Activated naive CD8-positive, alpha-beta T cell (primary cell): ENCODE measurements at regions not wholly inside any gene's neighbourhood (a gene's known extent, or its start where the extent isn't known, plus 50 kb on each side); places are given as distances from the start of the nearest gene placed in this dataset.

Experiments
- H3K27ac Mint-ChIP-seq: one replicate; pipeline ENCODE4 v1.8.0; 2021; ENCODE audit warnings: mixed read lengths
- H3K27me3 Mint-ChIP-seq: one replicate; pipeline ENCODE4 v1.8.0; 2021; ENCODE audit warnings: mixed read lengths
- H3K36me3 Mint-ChIP-seq: one replicate; pipeline ENCODE4 v1.8.0; 2021; ENCODE audit warnings: mixed read lengths
- H3K4me1 Mint-ChIP-seq: one replicate; pipeline ENCODE4 v1.8.0; 2021; ENCODE audit warnings: low read depth, mixed read lengths
- H3K4me3 Mint-ChIP-seq: one replicate; pipeline ENCODE4 v1.8.0; 2021; ENCODE audit warnings: mild to moderate bottlenecking, mixed read lengths
- H3K9me3 Mint-ChIP-seq: one replicate; pipeline ENCODE4 v1.8.0; 2021; ENCODE audit warnings: low read depth, mixed read lengths

GRCh38 chr2:240322991-240323390 lies 112.5 kb upstream of the GPC1 start:
- Mint-ChIP-seq H3K9me3 (no peaks in the 10 kb centered on the region), H3K27me3 (peaks cover 3% of the 10 kb centered on the region), H3K36me3 (no peaks in the 10 kb centered on the region), H3K4me1 (no peaks in the 10 kb centered on the region), H3K27ac (no peak overlapping the region), H3K4me3 (no peak overlapping the region)

- Mint-ChIP-seq H3K27ac (no peak overlapping the region), H3K9me3 (no peaks in the 10 kb centered on the region), H3K4me3 (no peak overlapping the region), H3K4me1 (no peaks in the 10 kb centered on the region), H3K36me3 (no peaks in the 10 kb centered on the region), H3K27me3 (no peaks in the 10 kb centered on the region)
These were observed 111.7 kb upstream of the GPC1 start for GRCh38 chr2:240323601-240324291.

- H3K27me3 Mint-ChIP-seq: no peaks in the 10 kb centered on the region
- no peaks in the 10 kb centered on the region for H3K36me3 Mint-ChIP-seq
- no peak overlapping the region for H3K27ac Mint-ChIP-seq
- no peak overlapping the region for H3K4me3 Mint-ChIP-seq
- no peaks in the 10 kb centered on the region for H3K4me1 Mint-ChIP-seq
- H3K9me3 Mint-ChIP-seq: no peaks in the 10 kb centered on the region
These were observed 111.0 kb upstream of the GPC1 start for GRCh38 chr2:240324312-240325015.

- no peaks in the 10 kb centered on the region for H3K27me3 Mint-ChIP-seq
- H3K9me3 Mint-ChIP-seq: no peaks in the 10 kb centered on the region
- no peak overlapping the region for H3K4me3 Mint-ChIP-seq
- H3K36me3 Mint-ChIP-seq: no peaks in the 10 kb centered on the region
- no peaks in the 10 kb centered on the region for H3K4me1 Mint-ChIP-seq
- H3K27ac Mint-ChIP-seq: no peak overlapping the region
These were observed 110.2 kb upstream of the GPC1 start for GRCh38 chr2:240325016-240326007.

GRCh38 chr2:240326246-240326645 lies 109.2 kb upstream of the GPC1 start:
- no peaks in the 10 kb centered on the region for H3K4me1 Mint-ChIP-seq
- peaks cover 1% of the 10 kb centered on the region for H3K9me3 Mint-ChIP-seq
- no peaks in the 10 kb centered on the region for H3K27me3 Mint-ChIP-seq
- H3K4me3 Mint-ChIP-seq: no peak overlapping the region
- H3K27ac Mint-ChIP-seq: no peak overlapping the region
- H3K36me3 Mint-ChIP-seq: no peaks in the 10 kb centered on the region

GRCh38 chr2:240326886-240327285 lies 108.6 kb upstream of the GPC1 start:
- Mint-ChIP-seq H3K4me1 (no peaks in the 10 kb centered on the region), H3K27ac (no peak overlapping the region), H3K9me3 (peaks cover 8% of the 10 kb centered on the region), H3K4me3 (no peak overlapping the region), H3K27me3 (no peaks in the 10 kb centered on the region), H3K36me3 (no peaks in the 10 kb centered on the region)

- peaks cover 1% of the 10 kb centered on the region for H3K27me3 Mint-ChIP-seq
- H3K36me3 Mint-ChIP-seq: no peaks in the 10 kb centered on the region
- peaks cover 14% of the 10 kb centered on the region for H3K9me3 Mint-ChIP-seq
- H3K4me1 Mint-ChIP-seq: no peaks in the 10 kb centered on the region
- H3K4me3 Mint-ChIP-seq: no peak overlapping the region
- no peak overlapping the region for H3K27ac Mint-ChIP-seq
These were observed 107.9 kb upstream of the GPC1 start for GRCh38 chr2:240327566-240327965.

GRCh38 chr2:240328526-240328925 lies 106.9 kb upstream of the GPC1 start:
- H3K4me3 Mint-ChIP-seq: no peak overlapping the region
- no peaks in the 10 kb centered on the region for H3K4me1 Mint-ChIP-seq
- peaks cover 15% of the 10 kb centered on the region for H3K9me3 Mint-ChIP-seq
- peaks cover 7% of the 10 kb centered on the region for H3K27me3 Mint-ChIP-seq
- H3K36me3 Mint-ChIP-seq: no peaks in the 10 kb centered on the region
- H3K27ac Mint-ChIP-seq: no peak overlapping the region

GRCh38 chr2:240329116-240329665 lies 106.3 kb upstream of the GPC1 start:
- no peaks in the 10 kb centered on the region for H3K36me3 Mint-ChIP-seq
- H3K27me3 Mint-ChIP-seq: peaks cover 9% of the 10 kb centered on the region
- H3K4me1 Mint-ChIP-seq: no peaks in the 10 kb centered on the region
- H3K4me3 Mint-ChIP-seq: no peak overlapping the region
- no peak overlapping the region for H3K27ac Mint-ChIP-seq
- H3K9me3 Mint-ChIP-seq: peaks cover 15% of the 10 kb centered on the region

GRCh38 chr2:240329778-240330177 lies 105.7 kb upstream of the GPC1 start:
- Mint-ChIP-seq H3K27ac (no peak overlapping the region), H3K27me3 (peaks cover 9% of the 10 kb centered on the region), H3K4me3 (no peak overlapping the region), H3K9me3 (peaks cover 15% of the 10 kb centered on the region), H3K36me3 (no peaks in the 10 kb centered on the region), H3K4me1 (no peaks in the 10 kb centered on the region)

GRCh38 chr2:240333985-240334384 lies 101.5 kb upstream of the GPC1 start:
- H3K4me1 Mint-ChIP-seq: no peaks in the 10 kb centered on the region
- no peak overlapping the region for H3K27ac Mint-ChIP-seq
- peaks cover 15% of the 10 kb centered on the region for H3K9me3 Mint-ChIP-seq
- no peaks in the 10 kb centered on the region for H3K36me3 Mint-ChIP-seq
- H3K27me3 Mint-ChIP-seq: peaks cover 24% of the 10 kb centered on the region
- no peak overlapping the region for H3K4me3 Mint-ChIP-seq

- Mint-ChIP-seq H3K4me1 (no peaks in the 10 kb centered on the region), H3K9me3 (peaks cover 15% of the 10 kb centered on the region), H3K4me3 (no peak overlapping the region)
These were observed 100.4 kb upstream of the GPC1 start for GRCh38 chr2:240335061-240335460.

GRCh38 chr2:240336820-240337427 lies 98.5 kb upstream of the GPC1 start:
- H3K9me3 Mint-ChIP-seq: peaks cover 7% of the 10 kb centered on the region
- peaks cover 25% of the 10 kb centered on the region for H3K27me3 Mint-ChIP-seq
- no peaks in the 10 kb centered on the region for H3K4me1 Mint-ChIP-seq
- no peak overlapping the region for H3K4me3 Mint-ChIP-seq
- no peak overlapping the region for H3K27ac Mint-ChIP-seq
- no peaks in the 10 kb centered on the region for H3K36me3 Mint-ChIP-seq

More at GRCh38 chr2:240335061-240335460, 100.4 kb upstream of the GPC1 start:
- no peak overlapping the region for H3K27ac Mint-ChIP-seq
- H3K36me3 Mint-ChIP-seq: no peaks in the 10 kb centered on the region
- H3K27me3 Mint-ChIP-seq: peaks cover 25% of the 10 kb centered on the region

GRCh38 chr2:240338274-240338673 lies 97.2 kb upstream of the GPC1 start:
- Mint-ChIP-seq H3K27me3 (peaks cover 20% of the 10 kb centered on the region), H3K9me3 (no peaks in the 10 kb centered on the region), H3K4me1 (no peaks in the 10 kb centered on the region), H3K36me3 (no peaks in the 10 kb centered on the region), H3K27ac (no peak overlapping the region), H3K4me3 (no peak overlapping the region)
